Skeletal muscle tissue (tissue), 3 donors: ENCODE measurements at regions not wholly inside any gene's neighbourhood (a gene's known extent, or its start where the extent isn't known, plus 50 kb on each side); places are given as distances from the start of the nearest gene placed in this dataset.
"Not testable (repeated sequence)": the region's sequence is repeated elsewhere in the genome, so short reads cannot be mapped to it uniquely, and the experiment has no call there.

Source experiments
- H3K27ac ChIP-seq: one replicate; pipeline ENCODE4 v1.7.0; 2013; ENCODE audit warnings: mild to moderate bottlenecking, low read depth, low read length, inconsistent platforms
- H3K27me3 ChIP-seq, 3 donors: one replicate each; pipeline ENCODE4 v1.7.0; 2013; ENCODE audit warnings: low read length in 3 of 3; ENCODE audit not compliant: control insufficient read depth in 3 of 3, insufficient read depth in 3 of 3
- H3K36me3 ChIP-seq, 3 donors: one replicate each; pipeline ENCODE4 v1.7.0; 2013; ENCODE audit warnings: low read length in 3 of 3; ENCODE audit not compliant: control insufficient read depth in 3 of 3, insufficient read depth in 3 of 3
- H3K4me1 ChIP-seq, 3 donors: one replicate each; pipeline ENCODE4 v1.7.0; 2013; ENCODE audit warnings: low read length in 3 of 3, mild to moderate bottlenecking in 3 of 3; ENCODE audit not compliant: control insufficient read depth in 3 of 3, insufficient read depth in 3 of 3
- H3K4me3 ChIP-seq, 3 donors: one replicate each; pipeline ENCODE4 v1.7.0; 2013; ENCODE audit warnings: low read length in 3 of 3
- H3K9ac ChIP-seq, 3 donors: one replicate each; pipeline ENCODE4 v1.7.0; 2013; ENCODE audit warnings: low read length in 3 of 3, mild to moderate bottlenecking in 3 of 3, moderate library complexity in 2 of 3, low read depth in 1 of 3
- H3K9me3 ChIP-seq, 3 donors: one replicate each; pipeline ENCODE4 v1.7.0; 2013; ENCODE audit warnings: low read length in 3 of 3; ENCODE audit not compliant: control insufficient read depth in 3 of 3
- donor health status: Osteomylitis.

DNA sequence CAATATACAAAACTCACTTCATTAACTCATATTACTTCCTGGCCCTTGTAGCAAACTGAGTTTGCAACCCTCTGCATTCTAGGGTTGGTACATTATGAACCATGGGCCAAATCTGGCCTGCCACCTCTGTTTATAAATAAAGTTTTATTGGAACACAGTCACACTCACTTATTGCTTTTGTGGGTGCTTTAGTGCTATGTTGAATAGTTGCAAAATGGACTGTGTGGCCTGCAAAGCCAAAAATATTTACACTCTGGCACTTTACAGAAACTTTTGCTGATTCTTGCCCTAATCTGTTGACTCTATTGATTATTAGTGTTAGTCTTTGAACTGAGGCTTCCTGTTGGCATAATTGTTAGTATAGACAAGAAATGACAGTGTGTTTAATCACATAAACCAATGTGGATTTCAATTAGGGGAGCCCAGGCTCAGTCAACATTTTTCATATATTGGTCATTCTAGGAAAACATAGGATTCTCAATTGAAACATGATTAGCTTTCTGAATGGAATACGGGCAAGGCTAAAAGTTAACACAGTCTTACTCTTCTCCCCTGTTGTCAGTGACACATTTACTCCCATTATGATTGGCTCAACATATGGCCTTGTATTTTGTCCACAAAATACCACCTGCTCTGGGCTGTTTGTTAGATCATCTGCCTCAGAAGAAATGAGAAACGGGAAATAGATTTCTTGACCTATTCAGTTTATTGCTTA, 241.9 kb upstream of the ZFP64 start:
- H3K27ac ChIP-seq = no peak overlapping the region
- H3K27me3 ChIP-seq = peaks cover 0 to under 1% (median 0%) of the 10 kb centered on the region in 3 donors
- no peaks in the 10 kb centered on the region for H3K36me3 ChIP-seq
- H3K4me1 ChIP-seq = no peaks in the 10 kb centered on the region
- H3K4me3 ChIP-seq = no peak overlapping the region
- no peak overlapping the region for H3K9ac ChIP-seq
- no peaks in the 10 kb centered on the region for H3K9me3 ChIP-seq

DNA sequence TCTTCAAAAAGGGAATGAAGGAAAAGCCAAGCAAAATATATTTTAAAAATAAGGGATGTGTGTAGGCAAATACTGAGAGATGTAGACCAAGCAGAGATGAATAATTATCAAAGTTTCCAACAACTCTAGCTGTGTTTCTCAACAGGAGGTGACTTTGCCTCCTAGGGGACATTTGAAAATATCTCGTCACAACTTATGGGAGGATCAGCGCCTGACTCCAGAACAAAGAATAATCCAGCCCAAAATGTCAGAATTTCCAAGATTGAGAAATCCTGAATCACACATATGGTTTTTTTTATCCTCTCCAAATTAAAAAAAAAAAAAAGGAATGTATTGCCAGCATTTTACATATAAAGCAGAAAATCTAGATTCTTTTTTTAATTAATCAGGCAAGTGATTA, 241.2 kb upstream of the ZFP64 start:
- no peak overlapping the region for H3K9ac ChIP-seq
- H3K27me3 ChIP-seq = no peaks in the 10 kb centered on the region
- H3K4me3 ChIP-seq = no peak overlapping the region

DNA sequence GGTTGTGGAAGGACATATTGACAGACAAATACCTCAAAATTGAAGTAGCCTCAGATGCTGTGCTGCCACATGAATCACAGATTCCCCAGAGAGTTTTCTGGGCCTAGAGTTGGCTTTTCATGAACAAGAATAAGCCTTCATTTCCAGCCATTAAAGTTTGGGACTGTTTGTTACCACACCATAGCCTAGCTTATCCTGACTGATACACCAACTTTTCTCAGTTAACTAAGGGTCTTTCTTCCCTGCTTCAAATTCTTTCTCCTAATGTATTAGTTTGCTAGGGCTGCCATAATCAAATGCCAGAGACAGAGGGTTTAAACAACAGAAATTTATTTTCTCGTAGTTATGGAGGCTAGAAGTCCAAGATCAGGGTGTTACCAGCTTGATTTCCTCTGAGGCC, 237.4 kb upstream of the ZFP64 start:
- Histone ChIP-seq H3K9me3 (peaks cover 0 to under 1% (median 0%) of the 10 kb centered on the region in 3 donors), H3K27me3 (no peaks in the 10 kb centered on the region), H3K4me1 (no peaks in the 10 kb centered on the region), H3K27ac (no peak overlapping the region), H3K4me3 (no peak overlapping the region), H3K9ac (no peak overlapping the region), H3K36me3 (no peaks in the 10 kb centered on the region)

More for the DNA sequence above, 241.2 kb upstream of the ZFP64 start:
- H3K9me3 ChIP-seq = no peaks in the 10 kb centered on the region
- H3K36me3 ChIP-seq = no peaks in the 10 kb centered on the region
- H3K4me1 ChIP-seq = no peaks in the 10 kb centered on the region
- no peak overlapping the region for H3K27ac ChIP-seq

DNA sequence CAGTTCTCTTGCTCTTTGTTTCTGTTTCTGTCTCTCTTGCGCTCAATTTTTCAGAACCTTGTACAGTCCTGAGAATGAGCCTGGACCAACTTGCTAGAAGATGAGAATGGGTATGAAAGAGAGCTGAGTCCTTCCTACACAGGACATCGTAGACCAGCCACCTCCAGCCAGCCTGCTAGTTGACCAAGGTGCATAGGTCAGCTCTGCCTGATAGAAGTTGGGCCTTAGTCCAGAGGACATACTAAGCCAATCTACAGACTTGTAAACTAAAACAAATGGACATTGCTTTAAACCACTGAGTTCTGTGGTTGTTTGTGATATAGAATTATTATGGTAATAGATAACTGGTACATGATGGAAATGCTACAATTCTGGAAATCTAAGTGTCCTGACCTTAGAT, 236.4 kb upstream of the ZFP64 start:
- Histone ChIP-seq H3K4me3 (no peak overlapping the region), H3K9me3 (peaks cover 0 to 5% (median 2%) of the 10 kb centered on the region in 3 donors), H3K9ac (no peak overlapping the region), H3K36me3 (no peaks in the 10 kb centered on the region), H3K27me3 (no peaks in the 10 kb centered on the region), H3K4me1 (no peaks in the 10 kb centered on the region), H3K27ac (no peak overlapping the region)

DNA sequence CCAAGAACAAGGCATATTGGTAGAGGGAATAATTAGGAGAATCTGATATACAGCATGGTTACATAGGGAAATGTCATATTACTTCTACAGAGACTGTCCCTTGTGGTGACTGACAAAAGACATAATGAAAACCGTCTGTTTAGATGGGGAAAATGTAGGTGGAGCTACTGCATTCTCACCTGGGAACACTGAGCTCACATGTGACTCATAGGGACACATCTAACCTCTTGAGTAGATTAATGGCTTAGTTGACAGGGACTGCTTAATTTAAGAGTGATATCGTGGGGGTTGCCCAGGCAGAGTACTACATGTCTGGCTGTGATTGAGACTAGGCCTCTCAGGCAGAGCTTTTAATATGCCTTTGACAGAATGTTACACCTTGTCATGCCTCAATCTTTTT, 235.3 kb upstream of the ZFP64 start:
- Histone ChIP-seq H3K4me3 (no peak overlapping the region), H3K36me3 (no peaks in the 10 kb centered on the region), H3K9ac (no peak overlapping the region)

DNA sequence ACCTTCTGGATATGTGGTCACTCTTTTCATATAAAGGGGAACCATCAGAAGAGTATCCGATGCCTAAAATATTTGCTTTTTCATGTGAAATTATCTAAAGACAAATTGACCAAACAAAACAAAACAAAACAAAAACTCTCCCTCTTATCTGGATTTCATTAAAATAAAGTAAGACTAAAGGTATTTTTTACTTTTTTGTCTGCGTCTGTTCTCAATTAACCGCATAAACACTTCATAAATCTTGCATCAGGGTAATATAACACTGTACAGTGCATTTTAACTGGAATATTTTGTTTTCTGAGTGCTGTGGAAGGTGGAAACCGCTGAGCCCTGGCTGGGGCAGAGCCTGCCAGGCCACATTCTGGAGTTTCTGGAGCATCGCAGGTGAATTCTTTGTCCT, 234.1 kb upstream of the ZFP64 start:
- H3K9ac ChIP-seq = no peak overlapping the region

More for the DNA sequence above, 235.3 kb upstream of the ZFP64 start:
- H3K27me3 ChIP-seq = no peaks in the 10 kb centered on the region
- H3K9me3 ChIP-seq = peaks cover 0 to 5% (median 2%) of the 10 kb centered on the region in 3 donors
- no peaks in the 10 kb centered on the region for H3K4me1 ChIP-seq
- no peak overlapping the region for H3K27ac ChIP-seq

DNA sequence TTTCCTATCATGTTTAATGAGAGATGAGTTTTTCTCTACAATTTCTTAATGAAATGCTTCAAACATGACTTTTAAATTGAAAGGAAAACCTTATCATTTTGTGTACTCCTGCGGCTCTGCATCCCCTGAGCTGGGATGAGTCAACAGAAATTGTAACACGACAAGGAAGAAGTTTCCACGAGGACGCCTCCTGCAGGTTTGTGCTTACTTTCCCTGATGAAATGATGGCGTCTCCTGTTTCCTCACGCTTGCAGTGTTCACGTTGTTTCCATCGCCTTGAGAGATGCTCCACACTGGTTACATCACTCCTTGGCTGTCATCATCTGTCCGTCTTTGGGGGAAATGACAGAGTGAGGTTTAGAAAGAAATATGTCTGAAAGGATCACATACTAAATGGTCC, 233.7 kb upstream of the ZFP64 start:
- Histone ChIP-seq H3K36me3 (no peaks in the 10 kb centered on the region), H3K27me3 (no peaks in the 10 kb centered on the region), H3K27ac (no peak overlapping the region), H3K4me1 (no peaks in the 10 kb centered on the region), H3K4me3 (no peak overlapping the region), H3K9me3 (peaks cover 0 to 5% (median 2%) of the 10 kb centered on the region in 3 donors), H3K9ac (no peak overlapping the region)

More for the DNA sequence above, 234.1 kb upstream of the ZFP64 start:
- Histone ChIP-seq H3K9me3 (peaks cover 0 to 5% (median 2%) of the 10 kb centered on the region in 3 donors), H3K4me3 (no peak overlapping the region), H3K4me1 (no peaks in the 10 kb centered on the region), H3K36me3 (no peaks in the 10 kb centered on the region), H3K27me3 (no peaks in the 10 kb centered on the region), H3K27ac (no peak overlapping the region)

DNA sequence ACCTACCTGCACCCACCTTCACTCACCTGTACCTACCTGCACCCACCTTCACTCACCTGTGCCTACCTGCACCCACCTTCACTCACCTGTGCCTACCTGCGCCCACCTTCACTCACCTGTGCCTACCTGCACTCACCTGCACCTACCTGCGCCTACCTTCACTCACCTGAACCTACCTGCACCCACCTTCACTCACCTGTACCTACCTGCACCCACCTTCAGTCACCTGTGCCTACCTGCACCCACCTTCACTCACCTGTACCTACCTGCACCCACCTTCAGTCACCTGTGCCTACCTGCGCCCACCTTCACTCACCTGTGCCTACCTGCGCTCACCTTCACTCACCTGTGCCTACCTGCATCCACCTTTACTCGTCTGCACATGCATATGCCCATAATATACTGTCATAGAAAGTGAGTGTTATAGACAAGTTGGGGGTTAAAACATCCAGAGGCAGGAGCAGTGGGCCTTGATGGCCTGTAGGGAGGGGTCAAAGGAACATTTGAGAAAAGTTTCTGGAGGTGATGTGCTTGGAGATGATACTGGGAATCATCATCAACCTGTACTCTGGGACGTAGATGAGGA, 232.9 kb upstream of the ZFP64 start:
- not testable (repeated sequence) for H3K36me3 ChIP-seq, H3K9me3 ChIP-seq, H3K4me3 ChIP-seq, H3K4me1 ChIP-seq, H3K9ac ChIP-seq, H3K27me3 ChIP-seq, H3K27ac ChIP-seq

DNA sequence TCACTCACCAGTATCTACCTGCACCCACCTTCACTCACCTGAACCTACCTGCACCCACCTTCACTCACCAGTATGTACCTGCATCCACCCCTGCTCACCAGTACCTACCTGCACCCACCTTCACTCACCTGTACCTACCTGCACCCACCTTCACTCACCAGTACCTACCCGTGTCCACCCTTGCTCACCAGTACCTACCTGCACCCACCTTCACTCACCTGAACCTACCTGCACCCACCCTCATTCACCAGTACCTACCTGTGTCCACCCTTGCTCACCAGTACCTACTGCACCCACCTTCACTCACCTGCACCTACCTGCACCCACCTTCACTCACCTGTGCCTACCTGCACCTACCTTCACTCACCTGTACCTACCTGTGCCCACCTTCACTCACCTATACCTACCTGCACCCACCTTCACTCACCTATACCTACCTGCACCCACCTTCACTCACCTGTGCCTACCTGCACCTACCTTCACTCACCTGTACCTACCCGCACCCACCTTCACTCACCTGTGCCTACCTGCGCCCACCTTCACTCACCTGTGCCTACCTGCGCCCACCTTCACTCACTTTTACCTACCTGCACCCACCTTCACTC, 232.1 kb upstream of the ZFP64 start:
- H3K27me3 ChIP-seq, H3K27ac ChIP-seq, H3K4me1 ChIP-seq, H3K9ac ChIP-seq, H3K36me3 ChIP-seq, H3K4me3 ChIP-seq, H3K9me3 ChIP-seq: not testable (repeated sequence)

DNA sequence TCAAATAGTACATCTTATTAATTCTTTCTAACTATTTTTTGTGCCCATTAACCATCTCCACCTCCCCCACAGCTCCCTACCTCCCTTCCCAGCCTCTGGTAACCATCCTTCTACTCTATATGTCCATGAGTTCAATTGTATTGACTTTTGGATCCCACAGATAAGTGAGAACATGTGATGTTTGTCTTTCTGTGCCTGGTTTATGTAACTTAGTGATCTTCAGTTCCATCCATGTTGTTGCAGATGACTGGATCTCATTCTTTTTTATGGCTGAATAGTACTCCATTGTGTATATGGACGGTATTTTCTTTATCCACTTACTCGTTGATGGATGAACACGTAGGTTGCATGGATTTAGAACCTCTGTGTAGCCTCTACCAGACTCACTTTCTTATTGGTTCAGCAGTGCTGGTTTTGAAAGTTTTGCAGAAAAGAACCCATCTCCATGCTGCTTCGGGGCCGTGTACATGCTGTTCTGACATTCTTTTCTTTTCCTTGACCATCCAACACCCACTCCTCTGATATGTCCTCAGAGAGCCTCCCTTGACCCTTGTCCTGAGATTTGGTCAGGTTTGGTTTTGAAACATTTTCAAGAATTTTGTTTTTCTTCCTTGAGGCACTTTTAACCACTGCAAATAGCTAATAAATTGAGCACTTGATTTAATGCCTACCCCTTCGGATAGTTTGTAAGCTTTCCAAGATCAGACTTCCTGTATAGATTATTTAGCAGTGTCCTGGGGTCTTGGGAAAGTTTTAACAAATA, 231.2 kb upstream of the ZFP64 start:
- no peaks in the 10 kb centered on the region for H3K36me3 ChIP-seq
- H3K27me3 ChIP-seq = no peaks in the 10 kb centered on the region
- H3K9me3 ChIP-seq = peaks cover 0 to 5% (median 2%) of the 10 kb centered on the region in 3 donors
- H3K4me3 ChIP-seq = no peak overlapping the region
- H3K4me1 ChIP-seq = no peaks in the 10 kb centered on the region
- H3K27ac ChIP-seq = no peak overlapping the region
- no peak overlapping the region for H3K9ac ChIP-seq
